ENCODE measurements at regions not wholly inside any gene's neighbourhood (a gene's known extent, or its start where the extent isn't known, plus 50 kb on each side); places are given as distances from the start of the nearest gene placed in this dataset.

DNA sequence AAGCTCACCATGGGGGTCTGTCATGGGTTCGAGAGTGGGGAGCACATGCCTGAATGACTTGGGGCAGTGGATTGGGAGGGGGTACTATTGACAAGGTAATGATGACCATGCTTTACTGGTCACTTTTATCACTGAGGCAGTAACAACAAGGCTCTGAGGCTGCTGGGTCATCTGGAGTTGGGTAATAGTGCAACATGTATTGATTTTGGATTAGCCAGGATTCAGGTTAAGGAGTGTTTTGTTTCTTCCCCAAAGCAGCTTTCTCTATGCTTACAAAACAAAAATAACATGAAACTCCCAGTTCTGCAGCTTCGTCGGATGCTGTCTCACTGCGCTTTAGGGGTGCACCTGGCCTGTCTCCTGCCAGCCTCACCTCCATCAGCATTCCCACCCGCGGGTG is 155.3 kb downstream of the GADD45G start:
- no peak for TF ChIP-seq EZH2phosphoT487 (conservative IDR thresholded peaks at IDR 0.05; ENCODE audit: low read length)
- TF ChIP-seq, protein P1, sequence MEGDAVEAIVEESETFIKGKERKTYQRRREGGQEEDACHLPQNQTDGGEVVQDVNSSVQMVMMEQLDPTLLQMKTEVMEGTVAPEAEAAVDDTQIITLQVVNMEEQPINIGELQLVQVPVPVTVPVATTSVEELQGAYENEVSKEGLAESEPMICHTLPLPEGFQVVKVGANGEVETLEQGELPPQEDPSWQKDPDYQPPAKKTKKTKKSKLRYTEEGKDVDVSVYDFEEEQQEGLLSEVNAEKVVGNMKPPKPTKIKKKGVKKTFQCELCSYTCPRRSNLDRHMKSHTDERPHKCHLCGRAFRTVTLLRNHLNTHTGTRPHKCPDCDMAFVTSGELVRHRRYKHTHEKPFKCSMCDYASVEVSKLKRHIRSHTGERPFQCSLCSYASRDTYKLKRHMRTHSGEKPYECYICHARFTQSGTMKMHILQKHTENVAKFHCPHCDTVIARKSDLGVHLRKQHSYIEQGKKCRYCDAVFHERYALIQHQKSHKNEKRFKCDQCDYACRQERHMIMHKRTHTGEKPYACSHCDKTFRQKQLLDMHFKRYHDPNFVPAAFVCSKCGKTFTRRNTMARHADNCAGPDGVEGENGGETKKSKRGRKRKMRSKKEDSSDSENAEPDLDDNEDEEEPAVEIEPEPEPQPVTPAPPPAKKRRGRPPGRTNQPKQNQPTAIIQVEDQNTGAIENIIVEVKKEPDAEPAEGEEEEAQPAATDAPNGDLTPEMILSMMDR (IDR thresholded peaks at IDR 0.05; ENCODE audit: insufficient read depth, low read length, poor library complexity, severe bottlenecking) = no peak
- H3F3A ChIP-seq (ENCODE audit: insufficient read depth) = no peaks in the 10 kb centered on the region
- no peaks in the 10 kb centered on the region for H3K9me2 ChIP-seq (replicated peaks; ENCODE audit: insufficient read depth, low read length)
- no peak overlapping the region for H3K4me2 ChIP-seq (ENCODE audit: low read depth, low read length, poor library complexity, severe bottlenecking)
- H4K20me1 ChIP-seq (ENCODE audit: low read depth, low read length) = no peaks in the 10 kb centered on the region
- no peaks in the 10 kb centered on the region for H3K79me2 ChIP-seq (ENCODE audit: insufficient read depth, low read length)
- no peaks in the 10 kb centered on the region for H3K36me3 ChIP-seq (ENCODE audit: low read length)
- no peak overlapping the region for H3K9ac ChIP-seq (ENCODE audit: low read length)
- no peak overlapping the region for H2AFZ ChIP-seq (ENCODE audit: low read depth, low read length, severe bottlenecking)
- H3K27ac ChIP-seq (ENCODE audit: low read depth, low read length) = no peak overlapping the region
- no peaks in the 10 kb centered on the region for H3K9me3 ChIP-seq (ENCODE audit: insufficient read depth, low read length)
- H3K4me3 ChIP-seq (ENCODE audit: insufficient read depth, low read length, poor library complexity, severe bottlenecking) = no peak overlapping the region
- H3K27me3 ChIP-seq (ENCODE audit: low read length) = no peaks in the 10 kb centered on the region

DNA sequence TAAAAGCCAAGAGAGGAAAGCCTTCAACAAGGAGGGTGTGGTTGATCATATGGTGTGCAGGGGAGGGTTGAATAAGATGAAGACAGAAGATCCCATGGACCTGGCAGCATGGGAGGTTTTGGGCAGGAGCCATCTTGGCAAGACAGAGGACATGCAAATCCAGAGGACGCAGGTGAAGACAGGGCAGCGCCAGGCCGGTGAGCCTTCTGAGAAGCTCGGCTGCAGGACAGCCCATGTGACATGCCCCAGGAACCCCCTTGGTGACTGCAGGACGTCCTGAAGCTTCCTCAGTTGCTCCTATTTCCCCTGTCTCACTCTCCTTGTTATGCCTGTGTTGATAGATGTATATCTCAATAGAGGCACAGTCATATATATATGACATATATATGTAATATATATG is 159.4 kb downstream of the GADD45G start:
- no peak overlapping the region for H2AFZ ChIP-seq (ENCODE audit: low read depth, low read length, severe bottlenecking)
- H3K36me3 ChIP-seq (ENCODE audit: low read length) = no peaks in the 10 kb centered on the region
- no peaks in the 10 kb centered on the region for H3F3A ChIP-seq (ENCODE audit: insufficient read depth)
- H3K79me2 ChIP-seq (ENCODE audit: insufficient read depth, low read length) = no peaks in the 10 kb centered on the region
- H3K27ac ChIP-seq (ENCODE audit: low read depth, low read length) = no peak overlapping the region
- H3K9me2 ChIP-seq (replicated peaks; ENCODE audit: insufficient read depth, low read length) = no peaks in the 10 kb centered on the region
- H3K9me3 ChIP-seq (ENCODE audit: insufficient read depth, low read length) = no peaks in the 10 kb centered on the region
- TF ChIP-seq, protein P1 (IDR thresholded peaks at IDR 0.05; ENCODE audit: insufficient read depth, low read length, poor library complexity, severe bottlenecking) = no peak
- no peak for TF ChIP-seq EZH2phosphoT487 (conservative IDR thresholded peaks at IDR 0.05; ENCODE audit: low read length)
- no peak overlapping the region for H3K4me2 ChIP-seq (ENCODE audit: low read depth, low read length, poor library complexity, severe bottlenecking)
- H3K9ac ChIP-seq (ENCODE audit: low read length) = no peak overlapping the region
- H4K20me1 ChIP-seq (ENCODE audit: low read depth, low read length) = no peaks in the 10 kb centered on the region
- H3K4me3 ChIP-seq (ENCODE audit: insufficient read depth, low read length, poor library complexity, severe bottlenecking) = no peak overlapping the region
- 0 out of 2 replicates have a peak, but pooled peaks cover 3% of the 10 kb centered on the region for H3K27me3 ChIP-seq (ENCODE audit: low read length)

DNA sequence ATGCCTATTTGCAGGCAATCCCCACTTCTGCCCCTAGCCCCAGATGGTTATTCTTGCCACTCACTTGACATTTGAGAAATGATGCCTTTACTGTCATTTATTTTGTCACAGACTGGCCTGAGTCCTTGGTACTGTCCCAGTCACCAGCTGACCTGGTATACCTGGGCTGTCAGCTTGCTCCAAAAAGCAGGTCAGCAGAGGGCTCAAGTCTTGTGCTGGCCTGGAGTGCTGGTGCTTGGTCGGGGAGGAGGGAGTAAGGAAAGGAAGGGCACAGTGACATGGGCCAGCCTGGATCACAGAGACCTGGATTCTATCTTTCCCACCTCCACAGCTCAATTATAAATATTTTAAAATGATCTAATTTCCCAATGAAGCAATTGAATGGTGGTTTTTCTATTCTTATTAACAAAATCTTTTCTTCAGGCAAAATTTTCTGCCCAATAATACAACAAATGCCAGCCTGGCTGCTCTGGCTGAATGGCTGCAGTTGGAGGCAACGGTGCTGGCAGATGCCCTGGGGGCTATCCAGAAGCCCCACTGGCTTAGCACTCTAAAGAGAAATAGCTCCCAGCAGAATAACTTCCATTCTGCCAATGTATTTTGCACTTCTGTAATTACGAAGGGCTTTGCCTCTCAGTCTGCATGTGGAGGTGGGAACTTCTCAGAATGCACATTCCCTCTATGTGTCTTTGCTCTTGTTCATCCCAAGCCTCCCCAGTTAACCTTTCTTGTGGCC is 160.6 kb downstream of the GADD45G start:
- H4K20me1 ChIP-seq (ENCODE audit: low read depth, low read length) = no peaks in the 10 kb centered on the region
- no peaks in the 10 kb centered on the region for H3K9me3 ChIP-seq (ENCODE audit: insufficient read depth, low read length)
- H2AFZ ChIP-seq (ENCODE audit: low read depth, low read length, severe bottlenecking) = no peak overlapping the region
- H3K9me2 ChIP-seq (replicated peaks; ENCODE audit: insufficient read depth, low read length) = no peaks in the 10 kb centered on the region
- H3K4me2 ChIP-seq (ENCODE audit: low read depth, low read length, poor library complexity, severe bottlenecking) = no peak overlapping the region
- H3K79me2 ChIP-seq (ENCODE audit: insufficient read depth, low read length) = no peaks in the 10 kb centered on the region
- H3K27me3 ChIP-seq (ENCODE audit: low read length) = 0 out of 2 replicates have a peak, but pooled peaks cover 3% of the 10 kb centered on the region
- H3K9ac ChIP-seq (ENCODE audit: low read length) = no peak overlapping the region
- H3K36me3 ChIP-seq (ENCODE audit: low read length) = no peaks in the 10 kb centered on the region
- no peak overlapping the region for H3K4me3 ChIP-seq (ENCODE audit: insufficient read depth, low read length, poor library complexity, severe bottlenecking)
- H3F3A ChIP-seq (ENCODE audit: insufficient read depth) = no peaks in the 10 kb centered on the region
- no peak overlapping the region for H3K27ac ChIP-seq (ENCODE audit: low read depth, low read length)
- TF ChIP-seq, protein P1 (IDR thresholded peaks at IDR 0.05; ENCODE audit: insufficient read depth, low read length, poor library complexity, severe bottlenecking) = no peak
- TF ChIP-seq EZH2phosphoT487 (conservative IDR thresholded peaks at IDR 0.05; ENCODE audit: low read length) = no peak

All from SU-DHL-6 (cell line).